HG03135 (cell line): ENCODE measurements at regions not wholly inside any gene's neighbourhood (a gene's known extent, or its start where the extent isn't known, plus 50 kb on each side); places are given as distances from the start of the nearest gene placed in this dataset.

Experiments used
- ATAC-seq: cut with Tn5 transposase; IDR thresholded peaks from one replicate; pipeline ENCODE4 v1.9.1; 2021; ENCODE audit warnings: mild to moderate bottlenecking, moderate library complexity; ENCODE audit not compliant: unreplicated experiment

- no peak for ATAC-seq
These were observed 91.4 kb upstream of the LGALSL start for GRCh38 chr2:64362562-64363026.

GRCh38 chr2:64363140-64363539 lies 90.8 kb upstream of the LGALSL start:
- no peak for ATAC-seq

- ATAC-seq = no peak
These were observed 90.1 kb upstream of the LGALSL start for GRCh38 chr2:64363848-64364247.

- ATAC-seq = no peak
These were observed 86.3 kb upstream of the LGALSL start for GRCh38 chr2:64367444-64368232.

GRCh38 chr2:64369706-64370105 lies 84.3 kb upstream of the LGALSL start:
- no peak for ATAC-seq

GRCh38 chr2:64371727-64372126 lies 82.2 kb upstream of the LGALSL start:
- no peak for ATAC-seq

GRCh38 chr2:64374686-64375085 lies 79.3 kb upstream of the LGALSL start:
- no peak for ATAC-seq

GRCh38 chr2:64376926-64377325 lies 77.0 kb upstream of the LGALSL start:
- no peak for ATAC-seq

- no peak for ATAC-seq
These were observed 74.8 kb upstream of the LGALSL start for GRCh38 chr2:64379186-64379585.

GRCh38 chr2:64380853-64381527 lies 73.0 kb upstream of the LGALSL start:
- no peak for ATAC-seq

- no peak for ATAC-seq
These were observed 70.9 kb upstream of the LGALSL start for GRCh38 chr2:64383016-64383591.

- no peak for ATAC-seq
These were observed 70.1 kb upstream of the LGALSL start for GRCh38 chr2:64383881-64384280.

- ATAC-seq = no peak
These were observed 67.3 kb upstream of the LGALSL start for GRCh38 chr2:64386676-64387075.

GRCh38 chr2:64390586-64390985 lies 63.4 kb upstream of the LGALSL start:
- ATAC-seq = no peak

GRCh38 chr2:64391424-64391823 lies 62.5 kb upstream of the LGALSL start:
- ATAC-seq = no peak

GRCh38 chr2:64391940-64392339 lies 62.0 kb upstream of the LGALSL start:
- no peak for ATAC-seq

- no peak for ATAC-seq
These were observed 61.4 kb upstream of the LGALSL start for GRCh38 chr2:64392529-64392928.

GRCh38 chr2:64393383-64394010 lies 60.5 kb upstream of the LGALSL start:
- no peak for ATAC-seq

GRCh38 chr2:64394153-64394552 lies 59.8 kb upstream of the LGALSL start:
- ATAC-seq = no peak

- no peak for ATAC-seq
These were observed 58.0 kb upstream of the LGALSL start for GRCh38 chr2:64396001-64396400.

GRCh38 chr2:64396551-64396950 lies 57.4 kb upstream of the LGALSL start:
- ATAC-seq = no peak
